ENCODE measurements at regions not wholly inside any gene's neighbourhood (a gene's known extent, or its start where the extent isn't known, plus 50 kb on each side); places are given as distances from the start of the nearest gene placed in this dataset.
"Not testable (repeated sequence)": the region's sequence is repeated elsewhere in the genome, so short reads cannot be mapped to it uniquely, and the experiment has no call there.

DNA sequence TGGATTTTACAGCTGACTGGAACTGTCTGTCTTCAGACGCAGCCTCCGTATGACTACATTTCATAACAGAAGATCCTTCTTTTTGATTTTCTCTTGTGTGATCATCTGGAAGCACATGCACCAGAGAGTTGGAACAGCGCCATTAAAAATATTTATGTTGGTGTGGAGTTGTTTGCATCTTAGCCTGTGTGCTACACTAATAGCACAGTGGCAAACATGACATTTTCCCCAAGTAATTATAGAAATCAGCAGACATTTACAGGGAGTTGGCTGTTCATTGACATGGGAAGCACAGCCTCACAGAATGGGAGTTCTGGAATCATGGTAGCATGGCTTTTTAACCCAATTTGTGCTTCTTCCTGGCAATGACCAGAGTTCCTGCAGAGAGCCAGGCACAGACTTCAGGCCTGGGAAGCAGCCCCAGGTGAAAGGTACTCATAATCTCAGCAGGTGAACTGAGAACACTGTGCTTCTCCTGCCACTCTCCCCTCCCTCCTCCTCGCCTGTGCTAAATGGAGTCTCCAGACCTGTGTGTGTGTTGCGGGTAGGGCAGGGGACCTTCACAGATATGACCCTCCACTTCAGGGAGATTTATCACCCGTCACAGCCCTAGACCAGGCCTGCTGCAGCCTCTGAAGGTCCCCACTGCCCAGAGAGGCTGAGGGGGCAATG lies 82.8 kb upstream of the PLET1 start:
- TF ChIP-seq, protein P1, sequence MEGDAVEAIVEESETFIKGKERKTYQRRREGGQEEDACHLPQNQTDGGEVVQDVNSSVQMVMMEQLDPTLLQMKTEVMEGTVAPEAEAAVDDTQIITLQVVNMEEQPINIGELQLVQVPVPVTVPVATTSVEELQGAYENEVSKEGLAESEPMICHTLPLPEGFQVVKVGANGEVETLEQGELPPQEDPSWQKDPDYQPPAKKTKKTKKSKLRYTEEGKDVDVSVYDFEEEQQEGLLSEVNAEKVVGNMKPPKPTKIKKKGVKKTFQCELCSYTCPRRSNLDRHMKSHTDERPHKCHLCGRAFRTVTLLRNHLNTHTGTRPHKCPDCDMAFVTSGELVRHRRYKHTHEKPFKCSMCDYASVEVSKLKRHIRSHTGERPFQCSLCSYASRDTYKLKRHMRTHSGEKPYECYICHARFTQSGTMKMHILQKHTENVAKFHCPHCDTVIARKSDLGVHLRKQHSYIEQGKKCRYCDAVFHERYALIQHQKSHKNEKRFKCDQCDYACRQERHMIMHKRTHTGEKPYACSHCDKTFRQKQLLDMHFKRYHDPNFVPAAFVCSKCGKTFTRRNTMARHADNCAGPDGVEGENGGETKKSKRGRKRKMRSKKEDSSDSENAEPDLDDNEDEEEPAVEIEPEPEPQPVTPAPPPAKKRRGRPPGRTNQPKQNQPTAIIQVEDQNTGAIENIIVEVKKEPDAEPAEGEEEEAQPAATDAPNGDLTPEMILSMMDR (IDR thresholded peaks at IDR 0.05; ENCODE audit: control insufficient read depth, insufficient read depth, low read depth, low read length, missing control alignments), result no peak
- no peak overlapping the region for H3K4me3 ChIP-seq (ENCODE audit: control insufficient read depth, low read depth, low read length)
- DNase-seq (ENCODE audit: low read depth), result no peak

DNA sequence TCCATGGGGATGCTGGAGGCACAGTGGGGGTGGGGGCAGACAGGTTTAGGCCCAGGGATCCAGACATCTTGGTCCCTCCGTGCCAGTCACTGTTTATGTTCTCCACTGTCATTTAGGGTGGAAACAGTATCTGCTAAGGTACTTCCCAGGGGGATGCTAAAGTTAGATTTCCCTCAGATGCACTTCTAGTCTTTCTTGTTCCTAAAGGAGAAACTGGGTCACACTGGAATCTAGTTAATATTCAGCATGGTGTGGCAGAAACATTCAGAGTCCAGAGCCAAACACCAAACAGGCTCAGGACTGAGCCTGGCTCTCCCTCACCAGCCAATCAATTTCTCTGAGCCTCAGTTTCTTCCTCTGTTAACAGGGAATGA lies 83.4 kb upstream of the PLET1 start:
- DNase-seq (ENCODE audit: low read depth), result no peak
- H3K4me3 ChIP-seq (ENCODE audit: control insufficient read depth, low read depth, low read length), result no peak overlapping the region
- TF ChIP-seq, protein P1 (IDR thresholded peaks at IDR 0.05; ENCODE audit: control insufficient read depth, insufficient read depth, low read depth, low read length, missing control alignments), result no peak

DNA sequence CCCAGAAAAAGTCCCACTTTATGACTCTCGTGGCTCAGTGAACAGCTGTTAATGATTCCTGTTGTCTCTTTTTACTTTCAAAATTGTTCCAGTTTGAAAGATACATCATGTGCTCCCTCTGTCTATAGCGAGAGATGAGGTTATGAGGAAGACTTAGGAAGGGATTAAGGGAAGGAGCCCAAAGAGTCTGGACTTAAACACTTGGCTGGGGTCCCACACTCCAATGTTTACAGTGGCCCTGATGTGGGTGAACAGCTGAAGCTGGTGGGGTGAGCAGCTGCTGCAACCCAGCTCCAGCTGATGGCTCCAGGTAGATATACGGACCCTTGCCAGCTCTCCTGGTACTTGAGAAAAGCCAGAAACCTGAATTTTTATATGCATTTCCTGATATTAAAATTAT lies 84.5 kb upstream of the PLET1 start:
- DNase-seq (ENCODE audit: low read depth), result no peak
- TF ChIP-seq, protein P1 (IDR thresholded peaks at IDR 0.05; ENCODE audit: control insufficient read depth, insufficient read depth, low read depth, low read length, missing control alignments), result no peak
- no peak overlapping the region for H3K4me3 ChIP-seq (ENCODE audit: control insufficient read depth, low read depth, low read length)

DNA sequence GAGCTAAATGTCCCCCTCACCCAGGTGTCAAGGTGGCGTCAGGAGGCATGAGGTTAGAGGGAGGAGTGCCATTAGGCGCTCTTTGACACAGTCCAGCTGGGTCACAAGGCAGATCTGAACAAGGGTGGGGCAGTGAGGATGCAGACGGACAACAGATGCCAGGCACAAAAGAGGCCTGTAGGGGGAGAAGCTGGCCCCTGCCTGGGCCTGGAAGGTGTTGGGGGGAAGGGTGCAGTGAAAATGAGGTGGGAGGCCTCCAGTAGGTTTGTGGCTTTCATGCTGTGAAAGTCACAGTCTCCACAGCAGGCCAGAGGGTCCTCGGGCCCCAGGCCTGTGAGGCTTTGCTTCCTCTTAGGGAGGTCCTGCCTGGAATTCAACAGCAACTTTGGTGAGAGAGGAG lies 85.0 kb upstream of the PLET1 start:
- DNase-seq (ENCODE audit: low read depth), result no peak
- no peak overlapping the region for H3K4me3 ChIP-seq (ENCODE audit: control insufficient read depth, low read depth, low read length)
- TF ChIP-seq, protein P1 (IDR thresholded peaks at IDR 0.05; ENCODE audit: control insufficient read depth, insufficient read depth, low read depth, low read length, missing control alignments), result no peak

DNA sequence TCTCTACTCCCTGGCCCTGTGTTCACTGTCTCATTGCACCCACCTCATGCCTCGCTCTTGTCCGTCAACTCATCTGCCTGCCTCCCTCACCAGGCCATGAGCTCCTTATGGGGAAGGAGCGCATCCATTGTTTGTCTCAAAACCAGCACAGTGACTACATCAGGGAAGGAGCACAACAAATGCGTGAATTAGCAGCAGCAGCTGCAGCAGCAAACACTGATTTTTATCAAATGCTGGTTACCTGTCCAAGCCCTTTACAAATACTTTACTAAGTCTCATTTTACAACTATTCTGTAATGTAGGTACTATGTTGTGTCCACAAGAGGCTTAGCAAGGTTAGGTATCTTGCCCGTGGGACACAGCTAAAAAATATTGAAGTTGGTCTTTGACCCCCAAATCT lies 85.9 kb upstream of the PLET1 start:
- TF ChIP-seq, protein P1 (IDR thresholded peaks at IDR 0.05; ENCODE audit: control insufficient read depth, insufficient read depth, low read depth, low read length, missing control alignments), result no peak
- no peak for DNase-seq (ENCODE audit: low read depth)
- H3K4me3 ChIP-seq (ENCODE audit: control insufficient read depth, low read depth, low read length), result no peak overlapping the region

DNA sequence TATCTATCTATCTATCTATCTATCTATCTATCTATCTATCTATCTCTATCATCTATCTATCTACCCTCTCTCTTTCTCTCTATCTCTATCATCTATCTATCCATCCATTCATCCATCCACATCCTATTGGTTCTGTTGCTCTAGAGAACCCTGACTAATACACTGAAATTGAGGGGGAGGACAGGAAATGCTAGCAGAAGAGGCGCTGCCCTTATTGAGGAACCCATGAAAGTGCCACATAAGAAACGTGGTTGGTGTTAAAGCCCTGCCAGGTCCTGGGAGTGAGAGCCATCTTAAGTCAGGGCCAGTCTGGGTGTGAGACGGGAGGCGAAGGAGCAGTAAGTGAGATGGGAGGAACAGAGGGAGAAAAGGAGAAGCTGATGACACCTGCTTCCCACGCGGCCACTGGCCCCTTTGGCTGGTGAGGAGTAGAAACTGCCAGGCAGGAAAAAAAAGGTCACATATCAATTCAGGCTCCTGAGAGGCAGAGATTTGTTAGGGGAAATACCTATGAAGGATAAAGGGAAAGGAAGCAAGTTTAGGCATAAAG lies 87.9 kb upstream of the PLET1 start:
- DNase-seq (ENCODE audit: low read depth), result no peak
- TF ChIP-seq, protein P1 (IDR thresholded peaks at IDR 0.05; ENCODE audit: control insufficient read depth, insufficient read depth, low read depth, low read length, missing control alignments), result no peak
- H3K4me3 ChIP-seq (ENCODE audit: control insufficient read depth, low read depth, low read length), result no peak overlapping the region

DNA sequence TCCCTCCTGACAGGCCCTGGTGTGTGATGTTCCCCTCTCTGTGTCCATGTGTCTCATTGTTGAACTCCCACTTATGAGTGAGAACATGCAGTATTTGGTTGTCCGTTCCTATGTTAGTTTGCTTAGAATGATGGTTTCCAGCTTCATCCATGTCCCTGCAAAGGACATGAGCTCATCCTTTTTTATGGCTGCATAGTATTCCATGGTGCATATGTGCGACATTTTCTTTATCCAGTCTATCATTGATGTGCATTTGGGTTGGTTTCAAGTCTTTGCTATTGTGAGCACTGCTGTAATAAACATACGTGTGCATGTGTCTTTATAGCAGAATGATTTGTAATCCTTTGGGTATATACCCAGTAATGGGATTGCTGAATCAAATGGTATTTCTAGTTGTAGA lies 90.8 kb upstream of the PLET1 start:
- DNase-seq (ENCODE audit: low read depth); H3K4me3 ChIP-seq (ENCODE audit: control insufficient read depth, low read depth, low read length): not testable (repeated sequence)
